Lower leg skin (tissue), 4 donors: ENCODE measurements at regions not wholly inside any gene's neighbourhood (a gene's known extent, or its start where the extent isn't known, plus 50 kb on each side); places are given as distances from the start of the nearest gene placed in this dataset.

Experiments
- DNase-seq, 2 donors: peaks; one replicate each; pipeline ENCODE4 v3.0.0-alpha.2; 2019; ENCODE audit warnings: low spot score in 2 of 2
- H3K4me3 ChIP-seq: fragments of 200-600 bp; sonication (generic); 2 replicates; pipeline ENCODE4 v1.5.1; 2017; ENCODE audit warnings: mild to moderate bottlenecking, low read depth; ENCODE audit not compliant: poor library complexity, severe bottlenecking
- POLR2A ChIP-seq, 2 donors: fragments of 450-650 bp; IDR thresholded peaks; one replicate each; pipeline ENCODE4 v1.6.1; 2016 to 2017; ENCODE audit warnings: antibody characterized with exemption in 2 of 2, mild to moderate bottlenecking in 1 of 2, moderate library complexity in 1 of 2
- WGBS, 2 donors: methylation state at CpG; one replicate each; pipeline ENCODE4 v1.1.5; 2018; 5-methylcytosine and 5-hydroxymethylcytosine counted together
- intact Hi-C: fragments of 100-400 bp; cut with DNase I; formaldehyde crosslinking; loops from one replicate; pipeline ENCODE4 v1.15.0; 2023; ENCODE audit warnings: low total_unique reads
- TF ChIP-seq, protein P1 (sequence below), 3 donors: fragments of 450-650 bp; IDR thresholded peaks; one replicate each; pipeline ENCODE4 v1.5.1; 2016; ENCODE audit warnings: antibody characterized with exemption in 3 of 3, mild to moderate bottlenecking in 3 of 3, moderate library complexity in 2 of 3

DNA sequence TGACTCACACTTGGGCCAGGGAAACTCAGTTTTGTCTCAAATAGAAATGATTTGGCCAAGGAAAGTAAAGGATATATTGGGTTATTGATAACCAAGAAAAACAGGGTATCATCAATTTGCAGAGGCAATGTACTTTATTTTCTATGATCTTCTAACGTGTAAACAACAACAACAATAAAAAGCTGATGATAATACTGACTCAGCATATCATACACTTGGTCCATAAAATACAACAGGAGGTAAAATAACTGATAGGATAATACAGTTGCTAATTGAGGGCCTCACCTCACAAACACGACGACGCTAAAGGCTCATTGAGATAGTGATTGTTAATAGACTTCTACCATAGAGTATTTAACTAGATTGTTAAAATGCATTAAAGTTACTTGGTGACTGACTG lies 774.0 kb upstream of the NOVA1 start:
- H3K4me3 ChIP-seq, result no peak overlapping the region
- DNase-seq, result no peak
- intact Hi-C loops, result no loop called here
- 85 to 87% methylated on average over 4 of the region's 4 CpGs for WGBS, 2 donors
- TF ChIP-seq POLR2A (IDR thresholded peaks at IDR 0.05), result no peak
- TF ChIP-seq, protein P1, sequence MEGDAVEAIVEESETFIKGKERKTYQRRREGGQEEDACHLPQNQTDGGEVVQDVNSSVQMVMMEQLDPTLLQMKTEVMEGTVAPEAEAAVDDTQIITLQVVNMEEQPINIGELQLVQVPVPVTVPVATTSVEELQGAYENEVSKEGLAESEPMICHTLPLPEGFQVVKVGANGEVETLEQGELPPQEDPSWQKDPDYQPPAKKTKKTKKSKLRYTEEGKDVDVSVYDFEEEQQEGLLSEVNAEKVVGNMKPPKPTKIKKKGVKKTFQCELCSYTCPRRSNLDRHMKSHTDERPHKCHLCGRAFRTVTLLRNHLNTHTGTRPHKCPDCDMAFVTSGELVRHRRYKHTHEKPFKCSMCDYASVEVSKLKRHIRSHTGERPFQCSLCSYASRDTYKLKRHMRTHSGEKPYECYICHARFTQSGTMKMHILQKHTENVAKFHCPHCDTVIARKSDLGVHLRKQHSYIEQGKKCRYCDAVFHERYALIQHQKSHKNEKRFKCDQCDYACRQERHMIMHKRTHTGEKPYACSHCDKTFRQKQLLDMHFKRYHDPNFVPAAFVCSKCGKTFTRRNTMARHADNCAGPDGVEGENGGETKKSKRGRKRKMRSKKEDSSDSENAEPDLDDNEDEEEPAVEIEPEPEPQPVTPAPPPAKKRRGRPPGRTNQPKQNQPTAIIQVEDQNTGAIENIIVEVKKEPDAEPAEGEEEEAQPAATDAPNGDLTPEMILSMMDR (IDR thresholded peaks at IDR 0.05), result no peak

DNA sequence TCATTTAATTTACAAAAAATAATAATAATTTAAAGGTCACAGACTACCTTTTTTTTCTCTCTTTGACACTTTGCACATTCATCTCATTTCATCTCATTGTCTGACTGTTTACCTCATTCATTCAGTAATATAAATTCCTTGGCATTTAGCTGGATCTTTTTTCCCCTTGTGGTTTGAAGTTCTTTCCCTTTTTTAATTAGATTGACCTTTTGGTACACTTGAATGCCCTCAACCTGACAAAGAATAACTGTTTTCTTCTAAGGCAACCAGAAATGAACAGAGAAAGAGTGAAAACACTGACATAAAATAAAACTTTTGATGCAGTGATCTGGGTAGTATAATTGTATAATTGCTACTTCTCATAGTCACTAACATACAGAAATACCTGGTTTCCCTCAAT lies 774.9 kb upstream of the NOVA1 start:
- H3K4me3 ChIP-seq, result no peak overlapping the region
- intact Hi-C loops, result no loop called here
- TF ChIP-seq POLR2A (IDR thresholded peaks at IDR 0.05), result no peak
- TF ChIP-seq, protein P1 (IDR thresholded peaks at IDR 0.05), result no peak
- DNase-seq, result no peak

DNA sequence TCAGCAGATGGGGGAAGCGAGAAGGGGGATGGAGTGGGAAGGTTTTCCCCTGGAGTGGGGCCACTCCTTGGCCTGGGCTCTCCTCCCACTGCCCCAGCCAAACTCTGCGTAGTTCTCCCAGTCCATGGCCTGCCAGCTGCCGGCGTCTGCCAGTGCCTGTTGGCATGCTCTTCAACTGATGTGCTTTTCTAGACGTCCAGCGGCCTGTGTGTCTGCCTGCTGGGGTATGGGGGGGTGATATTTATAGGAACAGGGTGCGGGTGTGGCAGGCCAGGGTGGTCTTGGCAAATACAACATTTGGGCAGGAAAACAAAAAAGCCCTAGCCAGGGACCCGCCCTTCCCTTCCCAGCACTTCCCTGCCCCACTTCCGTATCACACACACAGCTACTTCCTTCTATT lies 786.3 kb upstream of the NOVA1 start:
- TF ChIP-seq, protein P1 (IDR thresholded peaks at IDR 0.05), result no peak
- no peak for TF ChIP-seq POLR2A (IDR thresholded peaks at IDR 0.05)
- H3K4me3 ChIP-seq, result no peak overlapping the region
- WGBS, 2 donors, result 55 to 61% methylated on average over 9 of the region's 9 CpGs
- intact Hi-C loops, result no loop called here
- DNase-seq, result no peak

DNA sequence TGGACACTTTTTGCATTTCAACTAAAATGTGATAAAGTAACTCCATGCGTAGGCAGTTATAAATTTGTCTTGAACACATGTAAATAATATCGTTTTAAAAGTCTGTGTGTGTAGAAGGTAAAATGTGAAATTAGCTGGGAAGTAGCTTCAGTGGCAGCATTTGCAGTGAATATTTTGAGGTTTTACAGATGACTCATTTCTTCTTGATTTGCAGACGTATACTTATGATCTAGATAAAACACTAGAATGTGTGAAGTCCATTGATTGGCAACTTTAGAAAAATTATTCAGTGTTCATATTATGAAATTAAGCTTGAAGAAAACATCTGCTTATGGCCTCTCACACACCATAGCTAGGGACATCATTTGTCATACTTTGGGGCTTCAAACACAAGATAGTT lies 788.6 kb upstream of the NOVA1 start:
- no peak for TF ChIP-seq POLR2A (IDR thresholded peaks at IDR 0.05)
- TF ChIP-seq, protein P1 (IDR thresholded peaks at IDR 0.05), result no peak
- WGBS, 2 donors, result 77 to 79% methylated on average over 3 of the region's 3 CpGs

DNA sequence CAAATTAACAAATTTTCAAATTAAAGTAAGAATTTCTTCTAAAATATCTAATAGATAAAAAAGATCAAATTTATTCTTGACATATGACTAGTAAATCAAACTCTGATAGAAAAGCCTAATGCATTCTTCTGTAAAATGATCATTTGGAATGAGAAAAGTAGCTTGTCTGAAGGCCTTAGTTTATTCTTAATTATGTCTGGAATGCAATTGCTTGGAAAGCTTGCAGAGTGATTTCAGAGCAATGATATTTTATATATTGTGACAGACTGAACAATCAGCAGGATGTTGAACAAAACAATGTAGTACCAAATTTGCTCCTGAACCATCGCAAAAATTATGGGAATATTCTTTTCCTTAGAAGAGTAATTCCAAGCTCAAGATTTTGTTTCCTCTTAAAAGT lies 789.6 kb upstream of the NOVA1 start:
- TF ChIP-seq POLR2A (IDR thresholded peaks at IDR 0.05), result no peak
- TF ChIP-seq, protein P1 (IDR thresholded peaks at IDR 0.05), result no peak
- no peak for DNase-seq
- intact Hi-C loops, result no loop called here
- 59% methylated on average over 1 of the region's 1 CpG for WGBS, 2 donors
- H3K4me3 ChIP-seq, result no peak overlapping the region

More for the DNA sequence above, 788.6 kb upstream of the NOVA1 start:
- H3K4me3 ChIP-seq, result no peak overlapping the region
- intact Hi-C loops, result no loop called here
- DNase-seq, result no peak

DNA sequence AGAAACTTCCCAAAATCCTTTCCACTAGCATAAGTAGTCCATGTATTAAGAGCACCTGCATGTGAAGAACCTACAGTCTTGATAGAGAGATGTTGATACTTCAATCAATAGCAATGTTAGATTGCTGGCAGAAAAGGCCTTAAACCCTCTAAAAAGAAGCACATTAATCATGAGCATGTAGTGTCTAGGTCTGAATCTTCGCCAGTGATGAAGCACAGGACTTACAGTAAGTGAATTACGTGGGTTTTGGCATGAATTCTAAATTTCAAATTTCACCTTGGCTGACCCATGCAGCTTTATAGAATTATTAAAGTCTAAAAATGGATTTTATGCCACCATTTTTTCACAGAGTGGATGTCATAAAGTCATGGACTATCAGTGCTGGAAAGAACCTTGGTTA lies 791.6 kb upstream of the NOVA1 start:
- DNase-seq, result no peak
- 54 to 56% methylated on average over 2 of the region's 2 CpGs for WGBS, 2 donors
- TF ChIP-seq, protein P1 (IDR thresholded peaks at IDR 0.05), result no peak
- TF ChIP-seq POLR2A (IDR thresholded peaks at IDR 0.05), result no peak
- H3K4me3 ChIP-seq, result no peak overlapping the region
- intact Hi-C loops, result no loop called here
